Colonic mucosa (tissue), 4 donors: ENCODE measurements at regions not wholly inside any gene's neighbourhood (a gene's known extent, or its start where the extent isn't known, plus 50 kb on each side); places are given as distances from the start of the nearest gene placed in this dataset.

Source experiments
- DNase-seq: peaks from one replicate; pipeline ENCODE4 v3.0.0-alpha.2; 2020
- H3K27ac ChIP-seq: fragments of 200-600 bp; one replicate; pipeline ENCODE4 v1.8.0; 2021
- H3K27me3 ChIP-seq: fragments of 200-600 bp; one replicate; pipeline ENCODE4 v1.8.0; 2021
- H3K36me3 ChIP-seq: fragments of 200-600 bp; one replicate; pipeline ENCODE4 v1.8.0; 2021
- H3K4me1 ChIP-seq: fragments of 200-600 bp; one replicate; pipeline ENCODE4 v1.8.0; 2021; ENCODE audit warnings: mild to moderate bottlenecking
- H3K4me3 ChIP-seq: fragments of 200-600 bp; one replicate; pipeline ENCODE4 v1.8.0; 2021
- H3K9ac ChIP-seq, 2 donors: one replicate each; pipeline ENCODE4 v1.7.0; 2013; ENCODE audit warnings: control low read depth in 2 of 2, low read depth in 2 of 2, low read length in 2 of 2
- H3K9me3 ChIP-seq: fragments of 200-600 bp; one replicate; pipeline ENCODE4 v1.8.0; 2021
- intact Hi-C: fragments of 100-400 bp; cut with DNase I; formaldehyde crosslinking; loops from one replicate; pipeline ENCODE4 v1.14.1; 2022
- TF ChIP-seq, protein P1 (sequence below): fragments of 200-600 bp; IDR thresholded peaks from one replicate; pipeline ENCODE4 v1.8.0; 2022; ENCODE audit warnings: antibody characterized with exemption, mild to moderate bottlenecking
- donor health status: healthy.
- donor health status: DM: no; HTN: no; CAD: no.
- donor health status: DM: no; HTN: no; CAD: no.

DNA sequence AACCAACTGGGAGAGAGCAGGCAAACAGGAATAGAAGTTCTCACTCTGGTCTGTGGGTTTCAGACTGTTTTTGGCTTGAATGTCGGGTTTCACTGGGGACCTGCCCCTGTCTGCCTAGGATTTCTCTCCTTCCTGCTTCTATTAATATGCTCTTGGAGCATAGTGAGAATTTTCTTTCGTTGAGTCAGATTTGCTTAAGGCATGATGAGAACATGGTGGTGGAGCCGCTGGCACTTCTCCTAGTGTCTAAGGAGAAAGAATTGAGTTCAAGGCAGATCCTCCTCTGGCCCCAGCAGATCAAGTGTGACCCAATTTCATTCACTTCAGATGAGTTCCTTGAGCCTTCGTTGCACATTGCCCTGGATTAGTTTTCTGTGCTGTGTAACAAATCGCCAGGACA is 103.9 kb upstream of the HS6ST1 start:
- Histone ChIP-seq H3K36me3 (no peaks in the 10 kb centered on the region), H3K4me1 (no peaks in the 10 kb centered on the region), H3K4me3 (no peak overlapping the region), H3K27me3 (no peaks in the 10 kb centered on the region), H3K9ac (no peak overlapping the region), H3K9me3 (no peaks in the 10 kb centered on the region), H3K27ac (no peak overlapping the region)
- intact Hi-C loops, result no loop called here
- TF ChIP-seq, protein P1, sequence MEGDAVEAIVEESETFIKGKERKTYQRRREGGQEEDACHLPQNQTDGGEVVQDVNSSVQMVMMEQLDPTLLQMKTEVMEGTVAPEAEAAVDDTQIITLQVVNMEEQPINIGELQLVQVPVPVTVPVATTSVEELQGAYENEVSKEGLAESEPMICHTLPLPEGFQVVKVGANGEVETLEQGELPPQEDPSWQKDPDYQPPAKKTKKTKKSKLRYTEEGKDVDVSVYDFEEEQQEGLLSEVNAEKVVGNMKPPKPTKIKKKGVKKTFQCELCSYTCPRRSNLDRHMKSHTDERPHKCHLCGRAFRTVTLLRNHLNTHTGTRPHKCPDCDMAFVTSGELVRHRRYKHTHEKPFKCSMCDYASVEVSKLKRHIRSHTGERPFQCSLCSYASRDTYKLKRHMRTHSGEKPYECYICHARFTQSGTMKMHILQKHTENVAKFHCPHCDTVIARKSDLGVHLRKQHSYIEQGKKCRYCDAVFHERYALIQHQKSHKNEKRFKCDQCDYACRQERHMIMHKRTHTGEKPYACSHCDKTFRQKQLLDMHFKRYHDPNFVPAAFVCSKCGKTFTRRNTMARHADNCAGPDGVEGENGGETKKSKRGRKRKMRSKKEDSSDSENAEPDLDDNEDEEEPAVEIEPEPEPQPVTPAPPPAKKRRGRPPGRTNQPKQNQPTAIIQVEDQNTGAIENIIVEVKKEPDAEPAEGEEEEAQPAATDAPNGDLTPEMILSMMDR, result no peak
- peak; percentile 4 for DNase-seq

GRCh38 chr2:128423788-128424165 is 105.1 kb upstream of the HS6ST1 start:
- intact Hi-C loops, result no loop called here
- DNase-seq, result no peak
- Histone ChIP-seq H3K4me1 (no peaks in the 10 kb centered on the region), H3K27ac (no peak overlapping the region), H3K9me3 (no peaks in the 10 kb centered on the region), H3K27me3 (no peaks in the 10 kb centered on the region), H3K36me3 (no peaks in the 10 kb centered on the region), H3K4me3 (no peak overlapping the region), H3K9ac (no peak overlapping the region)
- TF ChIP-seq, protein P1, result no peak

- Histone ChIP-seq H3K4me1 (no peaks in the 10 kb centered on the region), H3K36me3 (no peaks in the 10 kb centered on the region), H3K27ac (no peak overlapping the region), H3K9me3 (no peaks in the 10 kb centered on the region), H3K4me3 (no peak overlapping the region), H3K27me3 (no peaks in the 10 kb centered on the region), H3K9ac (no peak overlapping the region)
- TF ChIP-seq, protein P1, result no peak
- no peak for DNase-seq
- intact Hi-C loops, result no loop called here
Observed at GRCh38 chr2:128424406-128425171, 105.9 kb upstream of the HS6ST1 start.

GRCh38 chr2:128425216-128425615 is 106.5 kb upstream of the HS6ST1 start:
- DNase-seq, result no peak
- Histone ChIP-seq H3K27ac (no peak overlapping the region), H3K36me3 (no peaks in the 10 kb centered on the region), H3K9ac (no peak overlapping the region), H3K4me3 (no peak overlapping the region), H3K4me1 (no peaks in the 10 kb centered on the region), H3K9me3 (no peaks in the 10 kb centered on the region), H3K27me3 (no peaks in the 10 kb centered on the region)
- intact Hi-C loops, result no loop called here
- TF ChIP-seq, protein P1, result no peak

DNA sequence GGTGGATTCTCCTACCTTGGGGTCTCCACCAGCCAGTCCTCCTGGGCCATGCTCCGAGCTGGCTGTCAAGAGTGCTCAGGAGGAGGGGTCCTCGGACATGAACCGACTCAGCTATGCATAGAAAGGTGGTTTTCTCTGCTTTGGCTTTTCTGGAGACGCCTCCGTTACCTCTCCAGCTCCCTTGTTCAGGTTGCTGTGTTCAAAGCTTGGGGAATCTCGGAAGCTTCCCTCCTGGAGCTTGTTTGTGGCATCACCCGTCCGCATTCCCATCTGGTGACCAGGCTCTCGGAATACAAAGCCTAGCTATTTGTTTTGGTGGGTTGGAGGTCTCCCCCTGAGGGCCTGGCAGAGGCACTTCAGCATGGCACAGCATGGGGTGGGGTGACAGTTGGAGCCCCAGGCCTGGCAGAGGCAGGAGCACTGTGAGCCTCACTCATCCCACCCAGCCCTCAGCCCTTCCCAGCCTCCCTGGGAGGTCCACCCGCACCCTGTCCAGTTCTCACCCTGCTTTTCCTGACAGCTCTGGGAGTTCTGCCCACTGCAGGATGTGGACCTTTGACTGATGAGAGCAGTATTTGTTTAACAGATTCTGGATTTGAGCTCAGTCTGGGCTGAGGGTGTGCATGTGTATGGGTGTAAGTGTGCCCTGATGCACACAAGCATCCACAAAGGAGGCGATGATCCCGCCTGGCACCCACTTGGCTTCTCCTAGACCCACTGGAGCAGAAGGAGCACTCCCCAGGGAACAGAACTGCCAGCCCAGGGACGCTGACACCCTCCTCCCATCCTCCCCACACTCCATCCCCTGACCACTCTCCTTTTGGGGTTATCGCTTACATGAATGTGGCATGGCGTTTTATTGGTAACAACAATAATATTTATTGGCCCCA is 107.3 kb upstream of the HS6ST1 start:
- Histone ChIP-seq H3K9me3 (no peaks in the 10 kb centered on the region), H3K36me3 (no peaks in the 10 kb centered on the region), H3K9ac (no peak overlapping the region), H3K27ac (no peak overlapping the region), H3K4me3 (no peak overlapping the region), H3K4me1 (no peaks in the 10 kb centered on the region), H3K27me3 (no peaks in the 10 kb centered on the region)
- TF ChIP-seq, protein P1, result no peak
- intact Hi-C loops, result no loop called here
- DNase-seq, result no peak
